ENCODE measurements at regions not wholly inside any gene's neighbourhood (a gene's known extent, or its start where the extent isn't known, plus 50 kb on each side); places are given as distances from the start of the nearest gene placed in this dataset.

DNA sequence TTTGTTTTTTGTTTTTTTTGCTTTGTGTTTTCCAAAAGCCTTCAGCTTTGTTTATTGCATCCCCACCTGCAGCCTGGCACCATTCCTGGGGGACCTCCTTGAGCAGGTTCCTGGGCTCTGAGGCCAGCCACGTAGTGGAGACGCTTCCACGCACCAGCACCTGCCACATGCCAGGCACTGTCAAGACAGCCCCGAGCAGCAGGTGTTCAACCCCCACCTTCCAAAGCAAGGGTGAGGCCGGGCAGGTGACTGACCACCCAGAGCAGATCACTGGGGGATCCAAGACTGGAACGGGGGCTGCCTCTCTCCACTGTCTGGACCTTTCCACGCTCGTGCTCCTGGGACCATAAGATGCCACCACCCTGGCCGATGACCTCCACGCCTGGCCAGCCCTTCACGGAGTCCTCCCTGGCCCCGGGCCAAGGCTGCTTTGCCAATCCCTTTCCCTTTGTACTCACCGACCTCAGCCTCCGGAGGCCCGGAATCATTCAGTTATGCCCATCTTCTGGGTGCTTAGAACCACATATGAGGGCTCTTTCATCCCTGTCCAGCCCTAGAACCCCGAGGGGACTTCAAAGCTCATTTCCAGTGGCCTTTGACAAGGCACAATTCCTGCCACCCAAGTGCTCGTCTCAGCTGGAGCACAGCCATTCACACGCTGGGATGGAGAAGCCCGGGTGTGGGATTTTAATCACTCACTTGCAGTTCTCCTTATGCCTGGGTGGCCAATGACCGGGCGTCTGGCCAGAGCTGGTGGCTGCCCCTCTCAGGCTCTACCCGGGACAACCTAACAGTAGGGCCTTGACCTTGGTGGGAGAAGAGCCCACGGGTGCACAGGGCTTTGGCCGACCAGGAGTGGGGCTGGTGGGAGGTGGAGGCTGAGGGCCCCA is 330.8 kb downstream of the NPHP4 start:
- no peak overlapping the region for H3K27ac Mint-ChIP-seq
- POLR2A ChIA-PET = no interaction called here
- no peak overlapping the region for H3K4me3 Mint-ChIP-seq
- H3K27me3 Mint-ChIP-seq = no peaks in the 10 kb centered on the region
- H3K4me1 Mint-ChIP-seq = no peaks in the 10 kb centered on the region
- DNase-seq = no peak
- CTCF ChIA-PET = no interaction called here
- no peaks in the 10 kb centered on the region for H3K9me3 Mint-ChIP-seq
- no peaks in the 10 kb centered on the region for H3K36me3 Mint-ChIP-seq (ENCODE audit: low read depth)

DNA sequence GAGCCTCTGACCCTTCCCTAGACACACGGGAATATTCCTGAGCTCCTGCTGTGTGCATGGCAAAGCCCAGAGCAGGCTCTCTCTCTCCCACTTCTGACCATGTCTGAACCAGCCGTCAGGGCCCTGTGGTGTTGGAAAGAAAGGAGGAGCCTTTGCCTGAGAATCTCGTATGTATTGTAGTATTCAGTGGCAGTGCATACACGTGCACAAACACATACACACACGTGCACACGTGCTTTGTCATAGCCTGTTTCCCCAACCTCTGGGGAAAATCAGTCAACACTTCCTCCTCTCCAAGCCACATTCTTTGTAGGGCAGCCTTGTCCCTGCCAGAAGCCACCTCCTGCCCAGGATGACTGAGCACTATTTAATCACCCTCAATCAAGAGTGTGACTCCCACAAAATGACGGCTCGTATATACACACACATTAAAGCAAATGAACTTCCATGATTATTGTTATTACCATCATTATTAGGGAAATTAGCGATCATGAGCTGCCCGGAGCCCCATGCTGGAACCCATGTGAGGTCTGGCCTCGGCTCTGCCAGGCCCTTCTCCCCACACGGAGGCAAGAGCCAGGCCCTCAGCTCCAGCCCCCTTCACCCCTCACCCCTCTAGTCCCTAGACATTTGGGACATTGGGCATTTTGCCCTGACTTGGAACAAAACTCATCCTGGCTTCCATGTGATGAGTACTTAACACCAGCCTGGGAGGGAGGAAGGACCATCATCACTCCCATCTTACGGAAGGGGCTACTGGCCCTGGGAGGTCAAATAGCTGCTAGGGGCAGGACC is 331.9 kb downstream of the NPHP4 start:
- ChIA-PET CTCF (no interaction called here), POLR2A (no interaction called here)
- Mint-ChIP-seq H3K27ac (no peak overlapping the region), H3K4me1 (no peaks in the 10 kb centered on the region), H3K9me3 (no peaks in the 10 kb centered on the region), H3K36me3 (ENCODE audit: low read depth) (no peaks in the 10 kb centered on the region), H3K4me3 (no peak overlapping the region), H3K27me3 (no peaks in the 10 kb centered on the region)
- DNase-seq = no peak

DNA sequence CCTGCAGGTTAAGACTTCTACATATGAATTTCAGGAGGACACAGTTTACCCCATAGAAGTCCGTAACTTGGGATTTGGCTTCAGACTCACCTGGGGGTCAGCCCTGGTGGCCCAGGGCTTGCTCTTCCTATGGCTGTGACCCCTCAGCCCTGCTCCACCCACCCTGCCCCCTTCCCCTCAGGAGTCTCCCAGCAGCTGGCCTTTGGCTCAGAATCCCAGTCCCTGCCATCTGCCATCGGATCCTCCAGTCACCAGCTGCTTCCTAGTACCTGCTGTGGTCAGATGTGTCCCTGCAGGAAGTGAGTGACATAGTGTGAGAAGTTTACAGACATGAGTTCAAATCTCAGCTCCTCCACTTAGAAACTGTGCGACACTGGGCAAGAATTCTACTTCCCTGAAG is 332.6 kb downstream of the NPHP4 start:
- POLR2A ChIA-PET = no interaction called here

DNA sequence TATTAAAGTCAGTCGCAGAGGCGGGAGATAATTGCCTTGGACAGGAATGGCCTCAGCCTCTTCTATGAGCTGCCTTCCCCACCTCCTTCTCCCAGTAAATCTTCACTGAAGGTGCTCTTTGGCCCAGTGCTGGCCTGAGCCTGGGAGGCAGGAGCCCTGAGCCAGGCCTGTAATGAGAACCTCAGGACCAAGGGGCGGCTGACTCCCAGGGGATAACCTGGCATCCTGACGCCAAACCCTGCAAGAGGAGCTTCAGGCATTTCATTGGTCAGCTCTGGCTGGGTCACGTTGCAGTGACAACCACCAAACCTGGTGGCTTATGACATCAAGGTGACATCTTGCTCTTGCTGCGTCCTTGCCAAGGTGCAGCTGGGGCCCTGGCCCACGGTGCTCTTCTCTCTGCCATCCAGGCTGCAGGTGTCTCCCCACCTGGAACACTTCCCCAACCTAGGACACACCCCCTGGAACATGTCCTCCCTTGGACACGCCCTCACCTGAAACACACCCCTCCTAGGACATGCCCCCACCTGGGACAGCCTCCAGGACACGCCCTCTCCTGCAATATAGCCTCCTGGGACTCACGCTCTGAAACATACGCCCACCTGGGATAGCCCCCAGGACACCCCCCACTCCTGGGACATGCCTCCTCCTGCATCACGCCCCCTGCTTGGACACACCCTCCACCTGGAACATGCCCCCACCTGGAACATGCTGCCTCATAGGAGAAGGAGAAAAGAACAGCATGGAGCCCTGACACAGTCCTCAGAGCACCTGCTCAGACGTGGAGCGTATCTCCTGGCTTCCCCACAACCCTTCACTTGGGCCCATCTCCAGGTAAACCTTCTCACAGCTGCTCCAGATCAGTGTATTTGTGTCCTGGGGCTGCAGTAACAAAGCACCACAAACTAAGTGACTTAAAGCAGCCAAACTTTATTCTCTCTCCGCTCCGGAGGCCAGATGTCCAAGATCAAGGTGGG is 333.6 kb downstream of the NPHP4 start:
- no peak overlapping the region for H3K4me3 Mint-ChIP-seq
- H3K36me3 Mint-ChIP-seq (ENCODE audit: low read depth) = no peaks in the 10 kb centered on the region
- CTCF ChIA-PET = no interaction called here
- no peaks in the 10 kb centered on the region for H3K27me3 Mint-ChIP-seq
- no peaks in the 10 kb centered on the region for H3K9me3 Mint-ChIP-seq
- DNase-seq = no peak
- POLR2A ChIA-PET = no interaction called here
- no peak overlapping the region for H3K27ac Mint-ChIP-seq
- no peaks in the 10 kb centered on the region for H3K4me1 Mint-ChIP-seq

More for the DNA sequence above, 332.6 kb downstream of the NPHP4 start:
- no peak for DNase-seq
- H3K27me3 Mint-ChIP-seq = no peaks in the 10 kb centered on the region
- CTCF ChIA-PET = no interaction called here
- no peak overlapping the region for H3K27ac Mint-ChIP-seq
- H3K4me1 Mint-ChIP-seq = no peaks in the 10 kb centered on the region
- no peaks in the 10 kb centered on the region for H3K9me3 Mint-ChIP-seq
- no peaks in the 10 kb centered on the region for H3K36me3 Mint-ChIP-seq (ENCODE audit: low read depth)
- H3K4me3 Mint-ChIP-seq = no peak overlapping the region

DNA sequence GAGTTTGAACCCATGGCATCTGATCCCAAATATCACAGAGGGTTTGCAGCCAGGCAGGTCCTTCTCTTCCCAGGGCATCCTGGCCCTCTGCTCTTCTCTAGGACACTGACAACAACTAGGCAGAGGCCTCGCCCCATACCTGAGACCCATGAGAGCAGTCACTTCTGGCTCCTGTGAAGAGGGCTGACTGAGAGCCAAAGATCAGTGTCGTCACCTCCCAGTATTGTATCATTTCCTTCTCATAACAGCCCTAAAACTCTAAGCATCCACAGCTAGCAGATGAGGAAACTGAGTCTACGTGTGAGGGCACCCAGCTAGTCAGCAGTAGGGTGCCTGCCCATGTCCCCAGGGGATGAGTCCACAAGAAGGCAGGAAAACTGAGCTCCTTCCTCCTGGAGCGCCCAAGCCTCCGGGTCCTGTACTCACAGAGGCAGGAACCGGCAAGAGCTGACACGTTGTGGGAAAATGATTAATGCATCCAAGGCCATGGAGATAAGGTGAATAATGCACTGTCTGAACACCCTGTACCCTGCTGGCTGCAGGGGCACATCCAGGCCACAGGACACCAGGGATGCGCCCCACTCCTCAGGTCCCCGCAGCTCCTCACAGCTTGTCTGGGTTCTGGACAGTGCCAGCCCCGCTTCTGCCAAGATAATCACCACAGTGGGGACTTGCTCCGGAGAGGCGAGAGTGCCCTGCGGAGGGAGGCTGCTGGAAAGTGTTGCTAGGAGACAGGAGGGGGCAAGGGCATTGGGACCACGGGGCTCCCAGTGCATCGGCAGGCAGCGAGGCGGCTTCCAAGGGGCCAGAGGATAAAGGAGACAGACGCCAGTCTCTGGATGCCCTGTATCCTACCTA is 340.0 kb downstream of the NPHP4 start:
- Mint-ChIP-seq H3K36me3 (ENCODE audit: low read depth) (no peaks in the 10 kb centered on the region), H3K27ac (no peak overlapping the region), H3K27me3 (peaks cover 2% of the 10 kb centered on the region), H3K9me3 (no peaks in the 10 kb centered on the region), H3K4me1 (no peaks in the 10 kb centered on the region), H3K4me3 (no peak overlapping the region)
- no peak for DNase-seq
- POLR2A ChIA-PET = no interaction called here
- CTCF ChIA-PET = no interaction called here

DNA sequence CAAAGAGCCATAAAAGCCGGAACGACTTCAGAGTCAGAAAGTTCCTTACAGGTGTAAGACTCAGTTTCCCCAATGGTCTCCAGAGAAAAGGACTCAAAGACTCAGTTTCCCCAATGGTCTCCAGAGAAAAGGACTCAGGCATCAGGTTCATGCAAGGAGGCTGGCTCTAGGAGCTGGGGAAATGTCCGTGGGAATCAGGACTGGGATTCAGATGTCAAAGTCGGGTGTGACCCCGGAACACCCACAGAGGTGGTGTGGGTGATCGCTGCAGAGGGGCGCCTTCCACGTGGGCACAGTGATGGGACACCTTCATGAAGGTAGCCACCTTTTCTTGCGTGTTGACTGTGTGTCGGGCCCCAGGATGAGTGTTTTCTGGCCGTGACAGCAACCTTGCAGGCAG is 340.8 kb downstream of the NPHP4 start:
- no peak for DNase-seq
- ChIA-PET POLR2A (no interaction called here), CTCF (no interaction called here)
- H3K9me3 Mint-ChIP-seq = no peaks in the 10 kb centered on the region
- H3K4me3 Mint-ChIP-seq = no peak overlapping the region
- no peaks in the 10 kb centered on the region for H3K36me3 Mint-ChIP-seq (ENCODE audit: low read depth)
- H3K27me3 Mint-ChIP-seq = peaks cover 2% of the 10 kb centered on the region
- no peaks in the 10 kb centered on the region for H3K4me1 Mint-ChIP-seq
- no peak overlapping the region for H3K27ac Mint-ChIP-seq

DNA sequence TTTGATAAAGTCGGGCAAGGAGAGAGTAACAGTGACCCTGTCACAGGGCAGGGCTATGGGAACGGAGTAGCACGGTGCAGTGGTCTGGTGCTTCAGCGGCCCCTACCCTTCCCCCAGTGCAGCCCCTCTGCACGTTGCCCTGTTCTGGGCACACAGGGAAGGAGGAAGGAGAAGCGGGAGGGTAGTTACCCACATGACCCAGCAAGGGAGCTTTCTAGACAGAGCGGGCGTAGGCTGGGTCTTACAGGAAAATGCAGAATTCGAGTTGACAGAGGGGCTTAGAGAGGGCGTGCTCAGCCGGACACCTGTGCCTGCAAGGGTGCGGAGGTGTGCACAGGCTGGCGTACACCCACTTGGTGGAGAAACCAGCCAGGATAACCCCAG is 341.2 kb downstream of the NPHP4 start:
- Mint-ChIP-seq H3K27me3 (peaks cover 2% of the 10 kb centered on the region), H3K36me3 (ENCODE audit: low read depth) (no peaks in the 10 kb centered on the region), H3K27ac (no peak overlapping the region), H3K4me1 (no peaks in the 10 kb centered on the region), H3K4me3 (no peak overlapping the region), H3K9me3 (no peaks in the 10 kb centered on the region)
- no peak for DNase-seq
- CTCF ChIA-PET = no interaction called here
- POLR2A ChIA-PET = no interaction called here

DNA sequence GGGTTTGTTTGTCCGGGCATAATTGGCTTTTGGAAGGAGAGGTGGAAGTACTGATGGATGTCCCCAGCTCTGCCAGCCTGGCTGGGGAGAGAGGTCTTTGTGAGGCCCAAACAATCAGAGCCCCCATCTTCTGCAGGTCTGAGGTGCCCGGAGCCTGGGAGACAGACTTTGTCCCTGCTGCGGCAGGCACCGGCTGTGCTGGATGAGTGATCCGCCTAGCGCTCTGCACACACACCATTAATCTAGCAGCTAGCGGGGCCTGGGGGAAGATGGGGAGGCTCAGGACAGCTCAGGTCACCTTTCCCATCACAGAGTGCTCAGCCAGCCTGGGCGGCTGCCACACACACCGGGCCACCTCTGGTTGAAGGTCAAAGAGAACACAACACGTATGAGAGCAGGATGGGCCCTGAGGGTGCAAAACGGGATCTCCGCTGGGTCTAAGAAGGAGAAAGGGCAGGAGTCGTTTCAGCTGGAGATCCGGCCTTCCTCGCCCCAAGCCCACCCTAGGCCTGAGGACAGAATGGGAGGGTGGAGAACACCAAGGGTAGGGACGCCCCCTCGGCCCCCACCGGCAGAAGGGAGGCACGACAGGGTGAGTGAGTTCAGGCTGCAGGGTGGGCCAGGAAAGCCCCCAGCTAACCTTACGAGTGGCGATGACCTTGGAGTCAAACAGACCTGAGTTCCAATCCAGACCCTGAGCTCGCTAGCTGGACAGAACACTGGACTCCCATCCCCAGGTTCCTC is 341.8 kb downstream of the NPHP4 start:
- no peaks in the 10 kb centered on the region for H3K36me3 Mint-ChIP-seq (ENCODE audit: low read depth)
- POLR2A ChIA-PET = no interaction called here
- CTCF ChIA-PET = no interaction called here
- H3K4me1 Mint-ChIP-seq = no peaks in the 10 kb centered on the region
- H3K27me3 Mint-ChIP-seq = peaks cover 2% of the 10 kb centered on the region
- no peak overlapping the region for H3K4me3 Mint-ChIP-seq
- H3K9me3 Mint-ChIP-seq = no peaks in the 10 kb centered on the region
- H3K27ac Mint-ChIP-seq = no peak overlapping the region
- no peak for DNase-seq

DNA sequence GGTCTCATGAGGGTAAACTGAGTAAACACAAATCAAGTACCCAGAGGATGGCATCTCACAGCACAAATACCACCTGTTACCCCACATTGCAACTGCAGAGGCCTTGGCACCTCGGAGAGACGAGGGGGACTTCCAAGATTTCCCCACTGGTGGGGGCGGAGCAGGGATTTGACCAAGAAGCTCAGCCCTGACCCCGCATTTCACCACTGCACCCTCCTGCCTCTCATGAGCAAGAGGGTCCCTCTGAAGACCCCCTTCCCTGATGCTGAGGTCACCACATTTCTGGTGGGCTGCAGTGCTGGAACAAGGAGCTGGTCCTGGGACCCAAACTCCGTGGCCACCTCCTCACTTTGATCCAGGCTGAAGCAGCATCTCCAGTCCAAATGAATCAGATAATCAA is 342.4 kb downstream of the NPHP4 start:
- ChIA-PET POLR2A (no interaction called here), CTCF (no interaction called here)
- Mint-ChIP-seq H3K27me3 (peaks cover 2% of the 10 kb centered on the region), H3K4me3 (no peak overlapping the region), H3K36me3 (ENCODE audit: low read depth) (no peaks in the 10 kb centered on the region), H3K9me3 (no peaks in the 10 kb centered on the region), H3K4me1 (no peaks in the 10 kb centered on the region), H3K27ac (no peak overlapping the region)
- DNase-seq = no peak

DNA sequence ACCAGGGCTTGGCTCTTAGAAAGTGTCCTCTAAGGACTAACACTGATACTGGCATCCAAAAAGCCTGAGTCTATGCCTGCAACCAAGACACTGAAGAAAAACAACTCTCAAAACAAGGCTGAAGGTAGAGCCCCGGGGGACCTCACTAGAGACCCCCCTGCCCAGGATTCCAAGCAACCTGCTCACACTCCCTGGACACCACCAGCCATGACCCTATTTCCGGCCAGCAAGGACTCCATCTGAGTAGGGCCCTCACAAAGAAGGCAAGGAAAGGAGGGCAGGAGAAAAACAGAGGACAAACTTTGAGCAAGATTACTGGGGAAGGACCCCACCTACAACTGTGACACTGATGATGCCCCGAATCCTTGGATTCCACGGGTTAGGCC is 343.1 kb downstream of the NPHP4 start:
- Mint-ChIP-seq H3K4me1 (no peaks in the 10 kb centered on the region), H3K9me3 (no peaks in the 10 kb centered on the region), H3K27ac (no peak overlapping the region), H3K4me3 (no peak overlapping the region), H3K36me3 (ENCODE audit: low read depth) (no peaks in the 10 kb centered on the region), H3K27me3 (peaks cover 2% of the 10 kb centered on the region)
- ChIA-PET POLR2A (no interaction called here), CTCF (no interaction called here)
- DNase-seq = no peak

DNA sequence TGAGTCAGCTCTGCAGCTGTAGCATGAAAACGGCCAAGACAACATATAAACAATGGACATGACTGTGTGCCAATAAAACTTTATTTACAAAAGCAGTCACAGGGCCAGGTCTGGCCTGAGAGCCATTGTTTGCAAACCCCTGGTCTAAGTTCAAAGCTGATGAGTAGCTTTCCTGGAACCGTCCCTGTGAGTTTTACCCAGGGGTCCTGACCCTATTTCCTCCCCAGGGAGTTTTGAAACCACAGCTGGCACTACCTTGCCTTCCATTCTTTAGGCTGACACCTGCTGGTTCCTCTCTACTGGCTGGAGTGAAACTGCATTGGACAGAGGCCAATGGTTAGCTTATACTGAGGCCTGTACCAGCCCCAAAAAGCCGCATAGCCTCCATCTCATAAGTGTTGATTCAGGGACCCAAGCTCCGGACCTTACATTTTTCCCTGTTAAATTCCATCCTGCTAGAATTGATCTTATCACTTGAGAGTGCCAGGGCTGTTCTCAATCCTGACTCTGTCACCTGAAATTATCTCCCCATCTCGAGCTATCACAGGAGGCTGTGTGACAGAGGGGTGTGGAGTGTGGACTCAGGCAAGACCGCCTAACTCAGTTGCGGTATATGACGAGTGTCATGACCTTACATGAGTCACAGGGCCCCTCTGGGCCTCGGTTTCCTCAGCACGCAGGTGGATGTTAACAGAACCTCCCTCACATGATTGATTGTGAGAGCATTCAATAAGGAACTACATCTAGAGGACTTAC is 343.6 kb downstream of the NPHP4 start:
- CTCF ChIA-PET = no interaction called here
- Mint-ChIP-seq H3K36me3 (ENCODE audit: low read depth) (no peaks in the 10 kb centered on the region), H3K27ac (no peak overlapping the region), H3K4me3 (no peak overlapping the region), H3K27me3 (peaks cover 2% of the 10 kb centered on the region), H3K4me1 (no peaks in the 10 kb centered on the region), H3K9me3 (no peaks in the 10 kb centered on the region)
- POLR2A ChIA-PET = no interaction called here
- DNase-seq = no peak
